COLO668 (cell line): ENCODE measurements at regions not wholly inside any gene's neighbourhood (a gene's known extent, or its start where the extent isn't known, plus 50 kb on each side); places are given as distances from the start of the nearest gene placed in this dataset.
"Not testable (repeated sequence)": the region's sequence is repeated elsewhere in the genome, so short reads cannot be mapped to it uniquely, and the experiment has no call there.

Experiments used
- DNase-seq: peaks from one replicate; lab custom pipeline; 2025; ENCODE audit not compliant: unreplicated experiment; lab: John Stamatoyannopoulos, UW

- DNase-seq: not testable (repeated sequence)
Measured at GRCh38 chr9:113739605-113740507, 136.3 kb upstream of the ZNF618 start.

GRCh38 chr9:113740508-113741500 is 135.3 kb upstream of the ZNF618 start:
- DNase-seq: not testable (repeated sequence)

DNA sequence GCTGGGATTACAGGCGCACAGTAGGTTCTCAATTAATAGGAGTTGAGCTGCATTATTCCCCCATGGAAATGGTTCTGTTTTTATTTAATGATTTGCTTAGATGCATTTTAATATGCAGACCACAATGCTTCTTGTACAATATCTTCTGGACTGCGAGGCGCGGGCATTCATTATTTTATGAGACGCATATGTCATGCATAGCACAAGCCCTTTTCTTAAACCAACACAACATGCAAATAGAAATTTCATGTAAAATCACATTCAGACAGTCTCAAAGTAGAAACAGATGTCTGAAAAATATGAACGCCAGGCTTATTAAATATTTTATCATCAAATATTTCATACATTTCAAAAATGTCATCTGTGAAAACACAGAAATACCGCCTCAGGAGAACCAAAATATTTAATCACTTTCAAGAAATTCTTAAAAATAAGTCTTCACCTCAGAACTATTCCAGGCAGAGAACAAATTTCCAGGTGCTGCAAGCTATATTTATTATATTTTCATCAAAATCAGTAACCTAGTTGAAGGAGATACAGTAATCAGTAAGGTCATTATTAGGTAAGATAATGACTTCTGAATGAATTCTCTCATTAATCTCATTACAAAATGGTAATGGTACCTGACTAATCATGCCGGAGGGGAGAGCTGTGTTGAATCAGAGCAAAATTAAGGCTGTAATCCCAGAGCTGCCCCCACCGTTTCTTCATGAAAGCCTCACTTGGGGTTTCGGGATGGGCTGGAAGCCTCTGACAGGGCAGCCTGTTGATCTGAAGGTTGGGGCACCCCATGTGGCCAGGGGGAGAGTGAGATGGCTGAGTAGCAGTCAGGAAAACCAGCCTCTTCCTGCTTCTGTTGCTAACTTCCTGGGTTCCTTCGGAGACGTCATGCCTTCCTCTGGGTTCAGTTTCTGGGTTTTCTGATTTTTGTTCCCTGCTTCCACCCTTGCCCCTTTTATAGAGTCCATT is 133.9 kb upstream of the ZNF618 start:
- DNase-seq: no peak

- DNase-seq: no peak
Measured at GRCh38 chr9:113742878-113743277, 133.2 kb upstream of the ZNF618 start.

DNA sequence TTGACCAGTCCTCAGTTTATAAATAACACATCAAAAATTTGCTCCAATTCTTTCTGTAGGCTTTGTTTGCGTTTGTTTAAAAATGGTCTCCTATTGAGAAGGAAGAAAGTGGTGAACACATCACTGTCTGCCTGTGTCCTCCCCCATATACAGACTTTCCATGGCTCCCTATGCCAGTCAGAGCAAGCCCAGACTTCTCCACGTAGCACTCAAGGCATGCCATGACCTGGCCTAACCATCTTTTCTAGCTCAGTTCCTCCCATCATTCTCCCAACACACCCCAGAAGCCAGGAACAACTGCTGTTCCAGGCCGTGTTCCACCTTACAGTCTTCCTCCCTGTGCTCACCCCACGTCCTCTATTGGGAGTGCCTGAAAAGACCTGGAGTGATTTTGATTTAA is 129.6 kb upstream of the ZNF618 start:
- DNase-seq: no peak

DNA sequence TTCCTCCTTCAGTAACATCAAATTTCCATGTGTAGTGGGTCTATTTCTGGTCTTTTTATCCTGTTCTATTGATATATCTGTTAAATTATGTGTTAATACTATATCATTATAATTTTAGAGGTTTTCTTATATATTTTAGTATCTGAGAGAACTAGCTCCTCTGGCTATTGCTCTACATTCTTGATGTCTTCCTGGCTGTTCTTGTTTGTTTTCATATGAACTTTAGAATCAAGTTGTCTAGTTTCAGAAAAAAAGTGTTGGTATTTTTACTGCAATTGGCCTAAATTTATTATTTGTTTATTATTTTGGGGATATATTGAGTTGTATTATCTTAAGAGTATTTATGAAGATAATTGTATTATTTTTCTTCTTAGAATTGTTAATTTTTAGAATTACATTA is 128.0 kb upstream of the ZNF618 start:
- no peak for DNase-seq

DNA sequence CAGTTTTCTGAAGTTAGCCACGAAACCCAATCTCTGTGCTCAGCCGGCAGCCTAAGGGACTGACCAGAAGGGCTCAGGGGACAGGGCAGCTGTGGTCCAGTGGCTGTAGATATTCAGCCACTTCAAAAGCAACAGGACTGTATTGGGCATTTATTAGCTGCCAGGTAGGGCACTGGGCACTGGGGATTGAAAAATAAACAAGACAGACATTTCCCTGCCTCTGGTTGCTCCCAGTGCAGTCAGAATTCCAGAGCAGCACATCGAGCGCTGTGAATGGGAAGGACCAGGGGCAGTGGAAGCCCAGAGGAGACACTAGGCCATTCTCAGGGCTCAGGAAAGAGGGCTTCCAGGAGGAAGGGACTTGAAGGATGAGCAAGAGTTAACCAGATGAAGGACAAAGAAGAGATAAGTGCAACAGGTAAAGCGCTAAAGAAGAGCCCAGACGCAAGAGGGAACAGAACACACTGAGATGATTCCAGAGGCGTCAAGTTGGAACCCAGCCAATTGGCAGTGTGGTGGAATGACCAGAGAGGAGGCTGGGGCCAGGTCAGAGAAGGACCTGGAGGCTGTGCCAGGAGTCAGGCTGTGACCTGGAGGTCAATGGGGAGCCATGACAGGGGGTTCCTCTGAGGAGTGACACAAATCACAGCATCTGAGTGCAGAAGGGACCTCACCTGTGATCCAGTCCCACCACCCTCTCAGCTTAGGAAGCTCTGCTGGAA is 122.5 kb upstream of the ZNF618 start:
- no peak for DNase-seq

- no peak for DNase-seq
Measured at GRCh38 chr9:113754739-113755138, 121.4 kb upstream of the ZNF618 start.

DNA sequence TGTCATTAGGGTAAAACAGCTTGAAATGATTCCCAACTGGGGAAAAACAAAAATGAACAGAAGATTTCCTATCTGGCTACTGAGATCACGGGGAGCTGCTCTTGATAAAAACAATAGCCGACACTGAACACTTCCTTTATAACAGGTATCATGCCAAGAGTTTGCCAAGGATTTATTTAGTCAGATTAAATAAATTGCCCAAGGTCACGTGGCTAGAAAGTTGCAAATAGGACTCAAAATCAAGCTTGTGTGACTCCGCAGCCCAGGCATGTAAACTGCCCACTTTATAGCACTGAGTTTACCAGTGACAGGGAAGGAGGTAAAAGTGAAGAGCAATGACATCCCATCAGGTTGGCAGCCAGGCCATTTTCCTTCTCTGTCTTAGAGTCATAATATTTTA is 120.7 kb upstream of the ZNF618 start:
- no peak for DNase-seq

DNA sequence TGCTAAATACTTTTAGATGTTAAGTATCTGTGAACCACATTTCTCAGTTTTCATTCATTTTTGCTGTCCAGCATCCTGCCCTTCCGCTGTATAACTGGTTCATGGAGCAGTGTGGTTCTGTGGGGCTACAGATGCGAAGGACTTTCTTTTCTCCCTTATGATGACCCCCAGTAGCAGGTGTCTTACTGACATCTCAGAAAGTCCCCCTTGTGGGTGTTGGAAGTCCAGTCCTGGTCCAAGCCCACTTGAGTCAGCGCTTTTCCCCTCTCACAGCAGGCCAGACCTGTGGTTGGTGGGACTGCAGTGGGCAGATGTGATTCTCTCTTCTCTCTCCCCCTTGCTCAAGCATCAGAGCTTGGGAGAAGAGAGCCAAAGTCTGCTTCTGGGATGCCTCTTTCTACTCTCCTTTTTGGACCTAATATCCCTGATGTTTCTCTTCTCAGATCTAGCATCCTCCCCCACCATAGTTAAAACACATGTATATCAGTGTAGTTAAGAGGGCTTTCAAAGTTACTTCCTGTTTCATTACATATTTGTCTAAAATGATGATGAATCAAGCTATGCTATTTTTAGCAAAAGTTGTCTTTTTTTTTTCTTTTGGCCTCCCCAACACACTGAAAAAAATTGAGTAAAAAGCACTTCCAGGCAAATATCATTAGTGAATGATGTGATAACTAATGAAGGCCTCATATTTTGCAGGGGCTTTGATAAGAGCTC is 119.5 kb upstream of the ZNF618 start:
- DNase-seq: no peak

DNA sequence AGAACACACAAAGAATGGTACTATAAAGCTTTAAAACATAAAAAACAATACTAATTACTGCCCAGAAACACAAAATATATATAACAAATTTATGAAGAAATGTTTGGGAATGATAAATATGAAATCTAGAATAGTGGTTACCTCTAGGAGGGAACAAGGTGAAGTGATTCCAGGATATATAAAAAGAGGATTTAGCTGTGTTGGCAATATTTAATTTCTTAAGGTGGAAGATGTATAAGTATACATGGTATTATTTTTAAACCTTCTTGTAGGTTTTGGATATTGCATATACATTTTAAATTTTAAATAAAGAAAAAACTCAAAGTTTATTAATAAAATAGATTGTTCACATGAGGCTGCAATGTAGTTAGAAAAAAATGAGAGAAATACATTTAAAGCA is 112.7 kb upstream of the ZNF618 start:
- no peak for DNase-seq

DNA sequence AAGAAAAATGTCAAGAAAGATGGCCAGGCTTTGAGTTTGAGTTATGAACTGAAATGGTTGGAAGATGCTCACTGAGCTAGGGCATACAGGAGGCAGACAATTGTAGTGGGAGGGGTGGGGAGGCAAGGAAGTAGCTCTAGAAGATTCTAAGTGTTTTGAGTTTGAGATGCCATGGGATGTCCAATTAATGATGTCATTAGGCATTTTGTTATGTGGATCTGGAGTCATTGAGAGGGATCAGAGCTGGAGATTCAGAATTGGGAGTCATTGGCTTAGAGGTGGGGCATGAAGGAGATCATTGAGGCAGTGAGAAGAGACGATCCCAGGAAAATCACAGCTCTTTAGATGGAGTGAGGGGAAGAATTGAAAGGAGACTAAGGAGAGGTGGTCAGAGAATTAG is 111.5 kb upstream of the ZNF618 start:
- no peak for DNase-seq

DNA sequence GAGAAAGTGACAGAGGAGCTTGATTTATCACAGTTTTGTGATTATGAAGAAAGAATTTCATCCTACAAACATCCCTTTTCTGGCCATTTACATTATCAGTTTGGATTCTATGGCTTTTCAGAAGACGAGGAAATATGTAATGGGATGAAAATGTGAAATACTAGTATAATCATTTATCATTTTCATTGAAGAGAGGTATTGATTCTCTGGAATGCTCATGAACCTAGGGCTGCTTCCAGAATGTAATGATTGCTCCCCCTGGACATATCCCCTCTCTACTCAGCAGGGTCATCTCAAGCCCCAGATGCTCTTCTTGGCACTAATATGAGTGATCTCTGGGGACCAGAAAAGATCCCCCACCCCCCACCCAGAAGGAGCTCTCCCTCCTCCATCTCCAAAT is 106.7 kb upstream of the ZNF618 start:
- no peak for DNase-seq

GRCh38 chr9:113770396-113770795 is 105.7 kb upstream of the ZNF618 start:
- no peak for DNase-seq

GRCh38 chr9:113771199-113771598 is 104.9 kb upstream of the ZNF618 start:
- no peak for DNase-seq

GRCh38 chr9:113772121-113772810 is 103.8 kb upstream of the ZNF618 start:
- no peak for DNase-seq

GRCh38 chr9:113774963-113775362 is 101.1 kb upstream of the ZNF618 start:
- no peak for DNase-seq

GRCh38 chr9:113775749-113776148 is 100.4 kb upstream of the ZNF618 start:
- no peak for DNase-seq

DNA sequence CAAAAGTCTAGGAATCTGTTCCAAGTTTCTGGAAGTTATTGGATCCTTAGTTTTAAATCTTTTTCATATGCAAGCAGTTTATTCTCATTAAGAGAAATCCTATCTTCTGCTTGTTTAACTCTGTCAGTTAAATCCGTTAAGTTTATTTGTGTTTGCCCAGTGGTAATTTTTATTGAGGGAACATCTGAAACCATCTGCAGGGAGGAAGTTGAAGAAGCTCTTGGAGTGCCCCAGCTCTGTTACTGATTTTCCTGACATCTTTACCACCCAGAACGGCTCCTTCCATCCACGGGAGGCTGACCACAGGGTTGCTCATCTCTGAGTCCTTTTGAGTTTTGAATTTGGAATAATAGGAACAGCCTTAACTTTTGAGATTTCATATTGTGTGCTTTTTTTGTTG is 99.9 kb upstream of the ZNF618 start:
- DNase-seq: no peak
